Adrenal gland (tissue), 9 donors: ENCODE measurements at regions not wholly inside any gene's neighbourhood (a gene's known extent, or its start where the extent isn't known, plus 50 kb on each side); places are given as distances from the start of the nearest gene placed in this dataset.

Source experiments
- DNase-seq, 7 donors: peaks; one replicate each; pipeline ENCODE4 v3.0.0-alpha.2; 2019 to 2020
- H3K27ac ChIP-seq, 5 donors: fragments of 200-600 bp; sonication (generic) in 4 of 5; 1 replicate in 3 of 5; 2 replicates in 2 of 5; pipeline versions ENCODE4 v1.5.1 to v1.8.0; 2016 to 2020; ENCODE audit warnings: mild to moderate bottlenecking in 1 of 5
- H3K27me3 ChIP-seq: fragments of 200-600 bp; 2 replicates; pipeline ENCODE4 v1.8.0; 2021
- H3K36me3 ChIP-seq, 2 donors: fragments of 200-600 bp; replicated peaks in 1 of 2; 1 replicate in 1 of 2; 2 replicates in 1 of 2; pipeline versions ENCODE4 v1.5.1 to v1.8.0; 2018 to 2022
- H3K4me1 ChIP-seq, 2 donors: fragments of 200-600 bp; replicated peaks in 1 of 2; 1 replicate in 1 of 2; 2 replicates in 1 of 2; pipeline versions ENCODE4 v1.5.1 to v1.8.0; 2018 to 2021
- H3K4me3 ChIP-seq, 4 donors: fragments of 200-600 bp; sonication (generic) in 3 of 4; one replicate each; pipeline ENCODE4 v1.5.1; 2016 to 2018
- H3K9me3 ChIP-seq, 3 donors: fragments of 200-600 bp; sonication (generic) in 1 of 3; replicated peaks in 1 of 3; 1 replicate in 2 of 3; 2 replicates in 1 of 3; pipeline versions ENCODE4 v1.5.1 to v1.8.0; 2016 to 2021
- POLR2A ChIP-seq, 2 donors: fragments of 450-650 bp; IDR thresholded peaks; one replicate each; pipeline ENCODE4 v1.6.1; 2017; ENCODE audit warnings: antibody characterized with exemption in 2 of 2, mild to moderate bottlenecking in 2 of 2, moderate library complexity in 1 of 2
- WGBS, 4 donors: extraction: QIAGEN DNeasy Blood & Tissue Kit in 2 of 4; methylation state at CpG; one replicate each; pipeline versions ENCODE4 v1.1.5 to v1.1.7; 2013 to 2017; 5-methylcytosine and 5-hydroxymethylcytosine counted together
- intact Hi-C, 2 donors: fragments of 100-400 bp; cut with DNase I; formaldehyde crosslinking; loops; one replicate each; pipeline versions ENCODE4 v1.14.1 to v1.15.0; 2022 to 2023
- TF ChIP-seq, protein P1 (sequence below), 6 experiments: fragments of 450-650 bp in 4 of 6; fragments of 200-600 bp in 2 of 6; sonication (generic) in 1 of 6; IDR thresholded peaks; 1 replicate in 5 of 6; 2 replicates in 1 of 6; pipeline versions ENCODE4 v1.5.1 to v1.8.0; 2016 to 2021; ENCODE audit warnings: antibody characterized with exemption in 6 of 6, mild to moderate bottlenecking in 2 of 6, moderate library complexity in 1 of 6
- donor health status: healthy with polysubstance abuse.
- donor health status: Bipolar disorder and iron deficiency.
- donor health status: DM: yes; HTN: yes; CAD: no.
- donor health status: DM: no; HTN: no; CAD: no.
- donor health status: DM: no; HTN: no; CAD: no.

DNA sequence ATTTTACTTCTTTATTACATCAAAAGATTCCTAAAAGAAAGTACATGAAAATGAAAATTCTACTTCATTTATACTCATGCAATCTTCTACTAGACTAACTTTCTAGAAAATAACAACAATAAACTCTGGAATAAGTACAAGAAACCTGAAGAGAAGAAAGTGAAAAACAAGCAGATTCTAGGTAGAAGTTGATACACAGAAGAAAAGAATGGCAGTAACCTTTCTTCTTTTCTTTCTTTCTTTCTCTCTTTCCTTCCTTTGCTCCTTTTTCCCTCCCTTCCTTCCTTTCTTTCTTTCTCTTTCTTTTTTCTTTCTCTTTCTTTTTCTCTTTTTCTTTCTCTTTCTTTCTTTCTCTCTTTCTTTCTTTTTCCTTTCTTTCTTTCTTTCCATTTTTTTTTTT, 541.7 kb upstream of the ANKRD30A start:
- Histone ChIP-seq H3K9me3 (no peaks in the 10 kb centered on the region), H3K27ac (no peak overlapping the region), H3K4me1 (no peaks in the 10 kb centered on the region), H3K4me3 (no peak overlapping the region), H3K27me3 (no peaks in the 10 kb centered on the region), H3K36me3 (no peaks in the 10 kb centered on the region)
- intact Hi-C loops, result no loop called here
- TF ChIP-seq, protein P1, sequence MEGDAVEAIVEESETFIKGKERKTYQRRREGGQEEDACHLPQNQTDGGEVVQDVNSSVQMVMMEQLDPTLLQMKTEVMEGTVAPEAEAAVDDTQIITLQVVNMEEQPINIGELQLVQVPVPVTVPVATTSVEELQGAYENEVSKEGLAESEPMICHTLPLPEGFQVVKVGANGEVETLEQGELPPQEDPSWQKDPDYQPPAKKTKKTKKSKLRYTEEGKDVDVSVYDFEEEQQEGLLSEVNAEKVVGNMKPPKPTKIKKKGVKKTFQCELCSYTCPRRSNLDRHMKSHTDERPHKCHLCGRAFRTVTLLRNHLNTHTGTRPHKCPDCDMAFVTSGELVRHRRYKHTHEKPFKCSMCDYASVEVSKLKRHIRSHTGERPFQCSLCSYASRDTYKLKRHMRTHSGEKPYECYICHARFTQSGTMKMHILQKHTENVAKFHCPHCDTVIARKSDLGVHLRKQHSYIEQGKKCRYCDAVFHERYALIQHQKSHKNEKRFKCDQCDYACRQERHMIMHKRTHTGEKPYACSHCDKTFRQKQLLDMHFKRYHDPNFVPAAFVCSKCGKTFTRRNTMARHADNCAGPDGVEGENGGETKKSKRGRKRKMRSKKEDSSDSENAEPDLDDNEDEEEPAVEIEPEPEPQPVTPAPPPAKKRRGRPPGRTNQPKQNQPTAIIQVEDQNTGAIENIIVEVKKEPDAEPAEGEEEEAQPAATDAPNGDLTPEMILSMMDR (IDR thresholded peaks at IDR 0.05), result no peak
- no peak for TF ChIP-seq POLR2A (IDR thresholded peaks at IDR 0.05)
- DNase-seq, result no peak

DNA sequence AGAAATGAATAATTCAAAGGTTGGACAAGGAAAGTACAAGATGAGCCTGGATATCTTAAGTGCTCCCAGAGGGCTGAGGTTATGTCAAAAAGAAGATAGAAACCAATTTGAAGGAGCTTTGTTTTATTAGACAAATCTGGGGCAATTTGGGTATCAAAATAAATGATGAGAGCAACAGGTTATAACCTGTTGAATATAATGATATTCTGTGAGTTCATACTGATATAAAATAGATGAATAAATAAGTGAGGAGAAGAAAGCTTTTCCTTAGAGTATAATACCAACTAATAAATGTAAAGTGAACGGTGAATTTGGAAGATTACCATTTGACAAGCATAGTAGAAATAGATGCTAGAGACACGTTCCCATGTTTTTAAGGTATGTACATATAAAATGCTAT, 544.2 kb upstream of the ANKRD30A start:
- H3K4me3 ChIP-seq, result no peak overlapping the region
- H3K9me3 ChIP-seq, result no peaks in the 10 kb centered on the region
- no peak overlapping the region for H3K27ac ChIP-seq
- H3K36me3 ChIP-seq, result no peaks in the 10 kb centered on the region
- TF ChIP-seq POLR2A (IDR thresholded peaks at IDR 0.05), result no peak
- TF ChIP-seq, protein P1 (IDR thresholded peaks at IDR 0.05), result no peak
- DNase-seq, result no peak
- no peaks in the 10 kb centered on the region for H3K4me1 ChIP-seq
- no peaks in the 10 kb centered on the region for H3K27me3 ChIP-seq
- intact Hi-C loops, result no loop called here
- 83 to 89% (median 85%) methylated on average over 2 of the region's 2 CpGs for WGBS, 4 donors

DNA sequence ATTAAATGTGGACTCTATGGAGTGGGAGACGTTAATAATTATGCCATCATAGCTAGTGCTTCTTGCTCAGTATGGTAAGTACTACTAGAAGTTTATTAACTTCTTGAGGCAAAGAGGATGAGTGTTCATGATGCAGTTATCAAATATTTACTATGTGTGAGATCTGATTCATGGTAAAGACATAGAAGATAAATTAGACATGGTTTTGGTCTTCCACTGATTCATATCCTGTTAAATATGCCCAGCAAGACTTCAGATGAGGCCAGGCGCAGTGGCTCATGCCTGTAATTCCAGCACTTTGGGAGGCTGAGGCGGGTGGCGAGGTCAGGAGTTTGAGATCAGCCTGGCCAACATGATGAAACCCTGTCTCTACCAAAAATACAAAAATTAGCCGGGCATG, 547.1 kb upstream of the ANKRD30A start:
- intact Hi-C loops, result no loop called here
- 80 to 89% (median 86%) methylated on average over 5 of the region's 5 CpGs for WGBS, 4 donors
- no peak overlapping the region for H3K4me3 ChIP-seq
- TF ChIP-seq, protein P1 (IDR thresholded peaks at IDR 0.05), result no peak
- no peak for TF ChIP-seq POLR2A (IDR thresholded peaks at IDR 0.05)
- DNase-seq, result no peak
- no peaks in the 10 kb centered on the region for H3K4me1 ChIP-seq
- no peaks in the 10 kb centered on the region for H3K36me3 ChIP-seq
- H3K9me3 ChIP-seq, result no peaks in the 10 kb centered on the region
- no peaks in the 10 kb centered on the region for H3K27me3 ChIP-seq
- H3K27ac ChIP-seq, result no peak overlapping the region

DNA sequence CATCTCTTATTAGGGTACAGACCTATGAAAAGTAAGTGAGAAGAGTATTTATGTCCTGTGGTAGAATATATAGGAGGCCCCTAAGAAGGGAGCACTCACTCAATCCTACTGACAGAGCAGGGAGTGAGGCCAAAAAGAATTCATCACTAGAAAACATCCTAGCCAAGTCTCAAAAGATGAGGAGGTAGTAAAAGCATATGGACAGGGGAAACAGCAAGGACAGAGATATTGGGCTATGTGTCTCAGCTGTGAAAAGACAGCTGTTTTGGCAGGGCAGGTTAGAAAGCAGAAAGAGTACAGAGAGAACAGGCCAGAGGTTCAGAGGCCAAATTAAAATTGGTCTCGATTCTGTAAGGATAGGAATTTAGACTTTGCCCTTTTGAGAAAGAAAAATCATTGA, 548.3 kb upstream of the ANKRD30A start:
- no peak for TF ChIP-seq POLR2A (IDR thresholded peaks at IDR 0.05)
- TF ChIP-seq, protein P1 (IDR thresholded peaks at IDR 0.05), result no peak
- Histone ChIP-seq H3K36me3 (no peaks in the 10 kb centered on the region), H3K4me1 (no peaks in the 10 kb centered on the region), H3K27ac (no peak overlapping the region), H3K27me3 (no peaks in the 10 kb centered on the region), H3K9me3 (no peaks in the 10 kb centered on the region), H3K4me3 (no peak overlapping the region)
- 58 to 68% (median 66%) methylated on average over 1 of the region's 1 CpG for WGBS, 4 donors
- DNase-seq, result no peak
- intact Hi-C loops, result no loop called here
